Naive thymus-derived CD4-positive, alpha-beta T cell (primary cell): ENCODE measurements at regions not wholly inside any gene's neighbourhood (a gene's known extent, or its start where the extent isn't known, plus 50 kb on each side); places are given as distances from the start of the nearest gene placed in this dataset.

Source experiments
- ATAC-seq: fragments of 150-1000 bp; cut with Tn5 transposase; 2 replicates; pipeline ENCODE4 v1.10.0; 2021; ENCODE audit warnings: mild to moderate bottlenecking, moderate library complexity
- CTCF ChIA-PET: fragments of 350-600 bp; sonication (Branson Sonifier 250); formaldehyde crosslinking; loops from one replicate; lab custom pipeline; 2021; ENCODE audit warnings: antibody characterized with exemption; lab: Charles Lee
- POLR2A ChIA-PET: fragments of 350-600 bp; sonication (Branson Sonifier 250); formaldehyde crosslinking; loops from one replicate; lab custom pipeline; 2021; ENCODE audit warnings: antibody characterized with exemption, inconsistent platforms; lab: Charles Lee
- DNase-seq, 9 donors: peaks; one replicate each; pipeline versions ENCODE4 v3.0.0 to v3.0.0-alpha.2; 2020 to 2022; ENCODE audit warnings: mixed read lengths in 1 of 9
- H3K27ac ChIP-seq: one replicate; pipeline ENCODE4 v1.7.0; 2013; ENCODE audit warnings: mild to moderate bottlenecking, low read depth, low read length, moderate library complexity
- H3K27me3 ChIP-seq, 2 donors: one replicate each; pipeline ENCODE4 v1.7.0; 2013; ENCODE audit warnings: low read length in 2 of 2, mild to moderate bottlenecking in 2 of 2, moderate library complexity in 2 of 2; ENCODE audit not compliant: control insufficient read depth in 2 of 2, insufficient read depth in 2 of 2
- H3K36me3 ChIP-seq, 3 experiments: 1 replicate in 2 of 3; 2 replicates in 1 of 3; pipeline ENCODE4 v1.7.0; 2013; ENCODE audit warnings: low read length in 3 of 3, mild to moderate bottlenecking in 3 of 3, moderate library complexity in 1 of 3; ENCODE audit not compliant: insufficient read depth in 3 of 3, control insufficient read depth in 2 of 3
- H3K4me1 ChIP-seq, 2 donors: one replicate each; pipeline ENCODE4 v1.7.0; 2013; ENCODE audit warnings: low read length in 2 of 2, mild to moderate bottlenecking in 2 of 2, moderate library complexity in 1 of 2; ENCODE audit not compliant: control insufficient read depth in 2 of 2, insufficient read depth in 2 of 2
- H3K4me3 ChIP-seq: 2 replicates; pipeline ENCODE4 v1.7.0; 2013; ENCODE audit warnings: mild to moderate bottlenecking, low read length
- H3K9me3 ChIP-seq, 3 experiments: 1 replicate in 2 of 3; 2 replicates in 1 of 3; pipeline ENCODE4 v1.7.0; 2013; ENCODE audit warnings: low read length in 3 of 3; ENCODE audit not compliant: control insufficient read depth in 2 of 3
- H3K27ac Mint-ChIP-seq, 9 donors: one replicate each; pipeline ENCODE4 v1.8.0; 2020 to 2022; ENCODE audit warnings: mixed read lengths in 9 of 9, mild to moderate bottlenecking in 8 of 9, moderate library complexity in 5 of 9, inconsistent platforms in 2 of 9
- H3K27me3 Mint-ChIP-seq, 5 donors: one replicate each; pipeline ENCODE4 v1.8.0; 2021 to 2022; ENCODE audit warnings: mixed read lengths in 5 of 5, mild to moderate bottlenecking in 1 of 5
- H3K36me3 Mint-ChIP-seq, 5 donors: one replicate each; pipeline ENCODE4 v1.8.0; 2020 to 2022; ENCODE audit warnings: mixed read lengths in 5 of 5, mild to moderate bottlenecking in 3 of 5, inconsistent platforms in 1 of 5
- H3K4me1 Mint-ChIP-seq, 7 donors: one replicate each; pipeline ENCODE4 v1.8.0; 2020 to 2022; ENCODE audit warnings: mixed read lengths in 7 of 7, mild to moderate bottlenecking in 3 of 7, inconsistent platforms in 1 of 7
- H3K4me3 Mint-ChIP-seq, 10 donors: one replicate each; pipeline ENCODE4 v1.8.0; 2020 to 2022; ENCODE audit warnings: mild to moderate bottlenecking in 10 of 10, mixed read lengths in 10 of 10, moderate library complexity in 6 of 10, inconsistent platforms in 2 of 10
- H3K9me3 Mint-ChIP-seq, 11 donors: one replicate each; pipeline ENCODE4 v1.8.0; 2020 to 2022; ENCODE audit warnings: mixed read lengths in 11 of 11, mild to moderate bottlenecking in 4 of 11, inconsistent platforms in 1 of 11, moderate library complexity in 1 of 11
- intact Hi-C, 2 donors: fragments of 100-400 bp; cut with micrococcal nuclease; formaldehyde crosslinking; loops; one replicate each; pipeline ENCODE4 v1.15.1; 2023

DNA sequence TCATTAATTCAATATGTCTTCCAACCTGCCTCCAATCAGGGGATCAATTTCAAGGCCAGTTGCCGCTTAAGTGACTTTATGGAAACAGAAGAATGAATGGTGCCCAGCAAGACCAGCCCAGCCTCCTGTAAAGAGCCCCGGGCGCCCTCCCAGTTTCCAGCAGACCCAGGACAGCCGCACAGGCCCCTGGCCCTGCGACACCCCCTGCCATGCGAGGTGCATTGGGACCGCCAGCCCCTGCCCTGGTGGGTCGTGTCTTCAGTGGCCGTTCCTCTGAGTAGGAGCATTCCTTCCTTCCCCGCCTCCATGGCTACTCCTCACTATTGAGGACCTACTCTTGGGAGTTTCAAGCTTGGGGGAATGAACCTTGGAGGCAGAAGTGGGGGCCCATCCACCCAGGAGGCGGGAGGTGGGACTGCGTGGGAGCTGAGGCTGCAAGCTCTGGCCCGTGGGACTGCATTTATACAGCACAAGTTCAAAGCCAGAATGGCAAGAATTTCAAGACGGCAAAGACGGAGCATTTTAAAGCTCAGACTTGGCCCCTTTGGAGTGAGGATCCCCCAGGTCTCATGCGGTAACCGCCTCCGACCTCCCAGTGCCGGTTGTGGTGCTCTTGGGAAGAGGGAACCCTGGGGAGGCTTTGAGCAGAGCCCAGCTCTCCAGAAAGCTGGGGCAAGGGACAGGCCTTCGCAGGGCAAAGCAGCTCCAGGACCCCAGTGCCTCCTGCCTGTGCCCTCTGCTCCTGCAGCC, 73.1 kb upstream of the ACTRT2 start:
- Mint-ChIP-seq H3K27ac (no peak overlapping the region), H3K27me3 (peaks cover 0 to 24% (median 12%) of the 10 kb centered on the region in 5 donors), H3K4me3 (no peak overlapping the region), H3K4me1 (peaks cover 0 to 1% (median 0%) of the 10 kb centered on the region in 7 donors), H3K9me3 (peaks cover 0 to 9% (median 4%) of the 10 kb centered on the region in 11 donors), H3K36me3 (peaks cover 0 to 3% (median 0%) of the 10 kb centered on the region in 5 donors)
- Histone ChIP-seq H3K4me1 (no peaks in the 10 kb centered on the region), H3K9me3 (peaks cover 0 to 6% (median 0%) of the 10 kb centered on the region in 3 experiments), H3K4me3 (no peak overlapping the region), H3K36me3 (no peaks in the 10 kb centered on the region), H3K27me3 (no peaks in the 10 kb centered on the region), H3K27ac (no peak overlapping the region)
- POLR2A ChIA-PET: no interaction called here
- intact Hi-C loops: no loop called here
- DNase-seq: no peak
- CTCF ChIA-PET: no interaction called here
- ATAC-seq: no peak

DNA sequence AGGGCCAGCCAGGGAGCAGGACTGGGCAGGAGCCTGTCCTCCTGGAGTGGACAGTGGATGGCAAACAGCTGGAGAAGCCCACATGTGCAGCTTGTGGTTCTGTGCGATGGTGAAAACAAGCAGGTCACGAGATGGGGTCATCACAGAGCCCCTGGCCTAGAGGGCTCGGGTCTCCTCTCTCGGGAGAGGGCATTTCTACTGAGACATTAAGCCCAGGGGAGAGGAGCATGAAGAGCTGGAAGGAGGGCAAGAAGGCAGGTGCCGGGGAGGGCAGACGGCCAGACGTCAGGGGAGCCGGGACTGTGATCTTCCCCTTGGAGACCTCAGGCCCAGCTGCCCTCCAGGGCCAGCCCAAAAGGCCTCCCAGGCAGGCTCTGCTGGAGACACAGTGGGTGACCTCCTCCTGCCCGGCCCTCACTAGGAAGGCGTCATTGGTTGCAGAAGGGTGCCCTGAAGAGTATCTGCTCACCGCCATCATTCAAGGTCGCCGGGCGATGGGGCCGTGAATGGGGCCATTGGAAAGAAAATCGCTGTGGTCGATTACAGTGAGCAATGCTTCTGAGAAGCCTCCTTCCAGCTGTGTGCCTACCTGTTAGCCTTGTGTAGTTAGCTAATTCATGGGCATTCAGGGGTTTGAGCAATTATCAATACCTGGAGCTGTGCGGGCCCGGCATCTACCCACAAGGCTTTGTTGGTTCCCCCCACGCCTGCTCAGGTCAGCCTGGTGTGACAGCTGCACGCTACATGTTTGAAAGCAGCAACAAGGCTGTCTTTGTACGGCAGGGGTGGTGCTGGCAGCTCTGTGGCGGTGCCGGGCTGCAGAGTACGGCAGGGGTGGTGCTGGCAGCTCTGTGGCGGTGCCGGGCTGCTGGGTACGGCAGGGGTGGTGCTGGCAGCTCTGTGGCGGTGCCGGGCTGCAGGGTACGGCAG, 72.3 kb upstream of the ACTRT2 start:
- H3K27ac Mint-ChIP-seq: no peak overlapping the region
- H3K9me3 Mint-ChIP-seq: peaks cover under 1 to 15% (median 10%) of the 10 kb centered on the region in 11 donors
- no peak for ATAC-seq
- H3K4me1 Mint-ChIP-seq: peaks cover 0 to 1% (median 0%) of the 10 kb centered on the region in 7 donors
- no peak overlapping the region for H3K4me3 Mint-ChIP-seq
- POLR2A ChIA-PET: no interaction called here
- intact Hi-C loops: no loop called here
- H3K4me1 ChIP-seq: no peaks in the 10 kb centered on the region
- CTCF ChIA-PET: no interaction called here
- no peak for DNase-seq
- H3K27ac ChIP-seq: no peak overlapping the region
- H3K36me3 ChIP-seq: no peaks in the 10 kb centered on the region
- peaks cover 0 to 24% (median 14%) of the 10 kb centered on the region in 5 donors for H3K27me3 Mint-ChIP-seq
- peaks cover 0 to 11% (median 4%) of the 10 kb centered on the region in 5 donors for H3K36me3 Mint-ChIP-seq
- no peaks in the 10 kb centered on the region for H3K27me3 ChIP-seq
- H3K4me3 ChIP-seq: no peak overlapping the region
- peaks cover 0 to 7% (median 0%) of the 10 kb centered on the region in 3 experiments for H3K9me3 ChIP-seq

- CTCF ChIA-PET: no interaction called here
- peaks cover 0 to 1% (median 0%) of the 10 kb centered on the region in 7 donors for H3K4me1 Mint-ChIP-seq
- no peak overlapping the region for H3K27ac Mint-ChIP-seq
- H3K9me3 ChIP-seq: peaks cover 0 to 14% (median 0%) of the 10 kb centered on the region in 3 experiments
- peaks cover 0 to 20% (median 6%) of the 10 kb centered on the region in 5 donors for H3K36me3 Mint-ChIP-seq
- DNase-seq: no peak
- no peak overlapping the region for H3K27ac ChIP-seq
- intact Hi-C loops: no loop called here
- H3K36me3 ChIP-seq: no peaks in the 10 kb centered on the region
- H3K4me1 ChIP-seq: no peaks in the 10 kb centered on the region
- POLR2A ChIA-PET: no interaction called here
- peaks cover 7 to 27% (median 18%) of the 10 kb centered on the region in 11 donors for H3K9me3 Mint-ChIP-seq
- no peak overlapping the region for H3K4me3 Mint-ChIP-seq
- H3K27me3 Mint-ChIP-seq: peaks cover 0 to 24% (median 14%) of the 10 kb centered on the region in 5 donors
- H3K4me3 ChIP-seq: no peak overlapping the region
- H3K27me3 ChIP-seq: no peaks in the 10 kb centered on the region
- ATAC-seq: no peak
These were observed 71.0 kb upstream of the ACTRT2 start for GRCh38 chr1:2949966-2950925.

- Mint-ChIP-seq H3K27me3 (peaks cover 0 to 24% (median 16%) of the 10 kb centered on the region in 5 donors), H3K36me3 (peaks cover 0 to 22% (median 6%) of the 10 kb centered on the region in 5 donors), H3K27ac (no peak overlapping the region), H3K4me1 (peaks cover 0 to 1% (median 0%) of the 10 kb centered on the region in 7 donors), H3K4me3 (no peak overlapping the region), H3K9me3 (peaks cover 8 to 34% (median 21%) of the 10 kb centered on the region in 11 donors)
- ATAC-seq (no peak), DNase-seq (no peak)
- ChIA-PET CTCF (no interaction called here), POLR2A (no interaction called here)
- peaks cover 0 to 18% (median 0%) of the 10 kb centered on the region in 3 experiments for H3K9me3 ChIP-seq
- no peaks in the 10 kb centered on the region for H3K27me3 ChIP-seq
- H3K4me3 ChIP-seq: no peak overlapping the region
- no peaks in the 10 kb centered on the region for H3K36me3 ChIP-seq
- no peak overlapping the region for H3K27ac ChIP-seq
- no peaks in the 10 kb centered on the region for H3K4me1 ChIP-seq
- intact Hi-C loops: no loop called here
These were observed 70.4 kb upstream of the ACTRT2 start for GRCh38 chr1:2950926-2951305.

DNA sequence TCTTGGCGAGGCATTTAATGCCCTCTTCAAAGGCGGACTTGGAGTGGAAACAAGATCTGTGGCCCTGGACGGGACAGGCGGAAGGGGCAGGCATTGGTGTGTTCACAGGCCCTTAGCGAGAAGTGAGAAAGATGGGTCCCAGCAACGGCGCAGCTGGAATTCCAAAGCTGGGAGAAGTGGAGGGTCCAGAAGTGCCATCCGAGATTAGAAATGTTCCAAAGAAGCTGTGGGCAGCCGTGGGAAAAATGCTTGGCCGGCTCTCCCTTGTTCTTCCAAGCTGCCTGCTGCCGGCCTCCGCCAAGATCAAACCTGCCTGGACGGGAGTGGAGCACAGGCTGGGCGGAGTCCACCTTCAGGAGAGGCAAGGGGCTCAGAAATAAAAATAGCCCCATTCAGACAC, 69.4 kb upstream of the ACTRT2 start:
- peaks cover 0 to 28% (median 6%) of the 10 kb centered on the region in 5 donors for H3K36me3 Mint-ChIP-seq
- no peak overlapping the region for H3K4me3 Mint-ChIP-seq
- POLR2A ChIA-PET: no interaction called here
- no peak overlapping the region for H3K27ac Mint-ChIP-seq
- H3K4me1 Mint-ChIP-seq: peaks cover 0 to 1% (median 0%) of the 10 kb centered on the region in 7 donors
- DNase-seq (no peak), ATAC-seq (no peak)
- Histone ChIP-seq H3K27me3 (no peaks in the 10 kb centered on the region), H3K9me3 (peaks cover 0 to 19% (median 0%) of the 10 kb centered on the region in 3 experiments), H3K4me1 (no peaks in the 10 kb centered on the region), H3K36me3 (no peaks in the 10 kb centered on the region), H3K27ac (no peak overlapping the region), H3K4me3 (no peak overlapping the region)
- H3K9me3 Mint-ChIP-seq: peaks cover 10 to 43% (median 28%) of the 10 kb centered on the region in 11 donors
- intact Hi-C loops: no loop called here
- H3K27me3 Mint-ChIP-seq: peaks cover 0 to 20% (median 15%) of the 10 kb centered on the region in 5 donors
- CTCF ChIA-PET: no interaction called here

DNA sequence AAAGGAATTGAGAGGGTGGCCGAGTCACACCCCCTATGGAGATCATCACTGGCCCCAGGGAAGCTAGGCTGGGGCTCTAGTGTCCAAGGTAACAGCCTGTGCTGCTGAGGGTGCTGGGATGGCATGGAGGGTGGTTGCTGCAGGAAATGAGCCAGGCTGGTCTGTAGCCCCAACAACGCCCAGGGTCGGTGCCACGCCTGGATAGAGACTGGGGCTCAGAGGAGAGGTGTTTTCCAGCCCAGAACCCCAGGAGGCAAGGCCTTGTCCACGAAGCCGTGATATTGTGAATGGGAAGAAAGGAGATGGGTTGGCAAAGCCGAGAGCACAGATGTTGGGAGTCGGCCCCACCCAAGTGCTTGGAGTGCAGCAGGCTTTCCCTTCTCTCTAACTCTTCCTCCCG, 68.9 kb upstream of the ACTRT2 start:
- Mint-ChIP-seq H3K27me3 (peaks cover 0 to 15% (median 10%) of the 10 kb centered on the region in 5 donors), H3K4me1 (peaks cover 0 to 1% (median 0%) of the 10 kb centered on the region in 7 donors), H3K27ac (no peak overlapping the region), H3K36me3 (peaks cover 0 to 28% (median 6%) of the 10 kb centered on the region in 5 donors), H3K4me3 (no peak overlapping the region), H3K9me3 (peaks cover 10 to 47% (median 29%) of the 10 kb centered on the region in 11 donors)
- intact Hi-C loops: no loop called here
- Histone ChIP-seq H3K9me3 (peaks cover 0 to 19% (median 0%) of the 10 kb centered on the region in 3 experiments), H3K4me1 (no peaks in the 10 kb centered on the region), H3K27me3 (no peaks in the 10 kb centered on the region), H3K36me3 (no peaks in the 10 kb centered on the region), H3K4me3 (no peak overlapping the region), H3K27ac (no peak overlapping the region)
- CTCF ChIA-PET: no interaction called here
- ATAC-seq (no peak), DNase-seq (no peak)
- POLR2A ChIA-PET: no interaction called here
